Activated CD8-positive, alpha-beta T cell treated with anti-CD3 and anti-CD28 coated beads, Interleukin-2, amount 10 ng/mL, durations not matched to agents 7 days and 5 days (primary cell): ENCODE measurements at regions not wholly inside any gene's neighbourhood (a gene's known extent, or its start where the extent isn't known, plus 50 kb on each side); places are given as distances from the start of the nearest gene placed in this dataset.

Experiments
- ATAC-seq: fragments of 150-1000 bp; cut with Tn5 transposase; one replicate; pipeline ENCODE4 v1.10.0; 2021; ENCODE audit warnings: moderate library complexity
- CTCF ChIA-PET: fragments of 350-600 bp; sonication (Branson Sonifier 250); formaldehyde crosslinking; loops from one replicate; lab custom pipeline; 2021; ENCODE audit warnings: antibody characterized with exemption; lab: Charles Lee
- POLR2A ChIA-PET: fragments of 350-600 bp; sonication (Branson Sonifier 250); formaldehyde crosslinking; loops from one replicate; lab custom pipeline; 2021; ENCODE audit warnings: antibody characterized with exemption; lab: Charles Lee
- DNase-seq: peaks from one replicate; pipeline ENCODE4 v3.0.0-alpha.2; 2020
- H3K27ac Mint-ChIP-seq: one replicate; pipeline ENCODE4 v1.8.0; 2021; ENCODE audit warnings: mild to moderate bottlenecking, mixed read lengths
- H3K27me3 Mint-ChIP-seq: one replicate; pipeline ENCODE4 v1.8.0; 2021; ENCODE audit warnings: low read depth, mixed read lengths
- H3K36me3 Mint-ChIP-seq: one replicate; pipeline ENCODE4 v1.8.0; 2021; ENCODE audit warnings: low read depth, mixed read lengths
- H3K4me1 Mint-ChIP-seq: one replicate; pipeline ENCODE4 v1.8.0; 2021; ENCODE audit warnings: low read depth, mixed read lengths
- H3K4me3 Mint-ChIP-seq: one replicate; pipeline ENCODE4 v1.8.0; 2021; ENCODE audit warnings: mild to moderate bottlenecking, mixed read lengths
- H3K9me3 Mint-ChIP-seq: one replicate; pipeline ENCODE4 v1.8.0; 2022; ENCODE audit warnings: mixed read lengths; ENCODE audit not compliant: insufficient read depth

DNA sequence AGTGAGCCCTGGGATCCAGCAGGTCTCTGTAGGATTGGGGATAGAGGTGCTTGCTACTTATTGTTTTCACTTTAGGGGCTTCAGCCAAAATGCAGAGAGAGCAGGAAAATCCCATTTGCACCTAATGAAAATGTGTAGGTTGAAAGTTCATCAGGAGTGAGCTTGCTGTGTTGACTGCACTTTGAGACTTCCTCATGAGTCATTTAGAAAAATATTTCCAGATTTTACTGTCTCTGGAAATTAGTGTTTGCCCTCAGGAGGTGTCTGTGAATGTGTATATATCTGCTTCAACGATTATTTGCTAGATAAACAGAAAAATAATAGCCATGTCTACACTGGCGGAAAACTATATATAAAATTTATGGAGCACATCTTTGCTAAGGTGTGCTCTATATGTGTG lies 159.3 kb downstream of the CAND1 start:
- Mint-ChIP-seq H3K4me3 (no peak overlapping the region), H3K27me3 (no peaks in the 10 kb centered on the region), H3K36me3 (no peaks in the 10 kb centered on the region), H3K9me3 (no peaks in the 10 kb centered on the region), H3K4me1 (peaks cover 2% of the 10 kb centered on the region), H3K27ac (no peak overlapping the region)
- ATAC-seq (no peak), DNase-seq (no peak)
- CTCF ChIA-PET: interaction anchor here (0.9 kb wide), 1 partner anchor 72 kb away, joined by 3 read pairs; no protein-coding TSS in a partner anchor
- POLR2A ChIA-PET: no interaction called here

DNA sequence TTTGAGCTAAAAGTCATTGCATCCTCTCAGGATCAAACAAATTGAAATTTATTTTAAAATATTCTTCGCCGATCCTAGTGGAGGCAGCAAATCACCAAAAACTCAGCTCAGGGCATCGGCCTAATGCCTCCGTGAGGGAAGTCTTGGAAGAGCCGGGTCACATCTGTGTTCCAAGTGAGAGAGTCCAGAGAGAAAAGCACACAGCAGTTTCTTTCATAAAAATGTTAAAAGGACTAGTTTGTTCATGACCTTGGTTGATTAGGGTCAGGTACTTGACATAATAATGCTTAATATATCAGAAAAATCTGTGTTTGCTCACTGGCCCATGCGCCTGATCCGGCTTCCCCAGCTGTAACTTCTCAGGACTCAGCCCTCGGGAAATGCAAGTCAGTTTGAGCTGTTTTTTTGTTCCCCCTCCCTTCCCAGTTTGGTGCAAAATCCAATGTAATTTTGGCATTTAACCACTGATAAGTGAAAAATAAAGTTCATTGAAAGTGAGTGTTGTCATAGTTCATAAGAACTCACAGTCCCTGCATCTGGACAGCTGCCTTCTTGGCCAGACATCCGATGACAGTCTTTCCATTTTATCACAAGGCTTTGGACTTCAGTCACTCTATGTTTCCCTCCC lies 161.7 kb downstream of the CAND1 start:
- H3K27me3 Mint-ChIP-seq: no peaks in the 10 kb centered on the region
- DNase-seq (no peak), ATAC-seq (no peak)
- H3K36me3 Mint-ChIP-seq: no peaks in the 10 kb centered on the region
- no peak overlapping the region for H3K4me3 Mint-ChIP-seq
- ChIA-PET POLR2A (no interaction called here), CTCF (interaction anchor here (0.9 to 1.6 kb wide), 2 partner anchors 11 to 76 kb away, joined by 6 to 9 read pairs; no protein-coding TSS in a partner anchor)
- H3K9me3 Mint-ChIP-seq: no peaks in the 10 kb centered on the region
- peaks cover 2% of the 10 kb centered on the region for H3K4me1 Mint-ChIP-seq
- H3K27ac Mint-ChIP-seq: no peak overlapping the region

DNA sequence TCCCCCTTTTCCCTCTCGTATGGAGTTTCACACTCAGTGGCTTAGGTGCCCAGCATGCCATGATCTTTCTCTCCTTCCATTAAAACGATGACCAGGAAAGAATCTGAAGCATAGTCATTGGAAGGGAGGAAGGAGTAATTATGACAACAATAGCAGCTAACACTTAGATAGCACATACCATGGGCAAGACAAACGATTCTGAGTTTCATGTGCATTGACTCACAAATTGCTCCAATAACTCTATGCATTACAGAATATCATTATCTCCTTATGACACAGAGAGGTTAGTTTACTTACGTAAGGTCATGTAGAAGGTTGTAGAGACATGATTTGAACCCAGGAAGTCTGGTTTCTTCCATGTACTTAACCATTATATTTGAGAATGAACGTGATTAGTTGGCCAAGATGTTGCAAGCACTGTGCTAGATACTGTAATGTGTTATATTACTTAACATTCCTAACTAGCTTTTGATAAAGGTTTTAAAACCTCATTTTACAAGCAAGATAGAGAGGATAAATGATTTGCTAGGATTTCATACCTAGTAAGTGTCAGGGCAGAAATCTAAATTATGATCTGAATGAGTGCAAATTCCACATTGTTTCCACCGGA lies 162.4 kb downstream of the CAND1 start:
- ATAC-seq (no peak), DNase-seq (no peak)
- ChIA-PET POLR2A (no interaction called here), CTCF (interaction anchor here (1.6 kb wide), 1 partner anchor 10 kb away, joined by 9 read pairs; no protein-coding TSS in a partner anchor)
- H3K9me3 Mint-ChIP-seq: no peaks in the 10 kb centered on the region
- H3K4me3 Mint-ChIP-seq: no peak overlapping the region
- H3K4me1 Mint-ChIP-seq: no peaks in the 10 kb centered on the region
- H3K36me3 Mint-ChIP-seq: no peaks in the 10 kb centered on the region
- H3K27me3 Mint-ChIP-seq: no peaks in the 10 kb centered on the region
- H3K27ac Mint-ChIP-seq: no peak overlapping the region

DNA sequence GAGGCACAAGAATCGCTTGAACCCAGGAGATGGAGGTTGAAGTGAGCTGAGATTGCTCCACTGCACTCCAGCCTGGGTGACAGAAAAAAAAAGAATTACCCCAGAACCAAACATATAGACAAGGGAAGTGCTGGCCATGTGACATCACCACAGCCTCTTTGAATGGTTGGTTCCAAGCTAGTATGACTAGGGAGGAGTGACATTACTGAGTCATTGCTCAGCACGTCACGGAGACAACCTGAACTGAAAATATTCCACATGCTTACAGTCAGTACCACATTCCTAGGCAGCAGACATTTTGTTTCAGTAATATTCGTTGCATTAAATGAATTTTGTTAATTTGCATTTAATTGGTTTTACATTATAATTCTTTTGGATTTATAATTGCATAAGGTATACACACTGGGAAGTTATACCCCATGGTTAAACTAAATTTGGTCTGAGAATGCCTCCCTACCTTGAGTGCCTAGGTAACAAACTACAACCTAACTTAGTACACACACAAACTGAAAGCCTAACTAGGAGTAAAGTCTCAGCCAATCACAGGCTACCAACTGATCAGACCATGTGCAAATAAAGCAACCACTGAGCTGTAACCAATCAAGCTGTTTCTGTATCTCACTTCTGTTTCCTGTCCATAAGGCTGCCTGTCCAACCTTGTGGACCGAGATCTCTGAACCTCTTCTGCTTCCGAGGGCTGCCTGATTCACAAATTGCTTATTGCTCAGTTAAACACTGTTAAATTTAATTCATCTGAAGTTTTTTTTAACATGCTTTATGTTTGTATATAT lies 164.4 kb downstream of the CAND1 start:
- Mint-ChIP-seq H3K27ac (no peak overlapping the region), H3K9me3 (no peaks in the 10 kb centered on the region), H3K4me3 (no peak overlapping the region), H3K27me3 (no peaks in the 10 kb centered on the region), H3K36me3 (no peaks in the 10 kb centered on the region), H3K4me1 (peaks cover 2% of the 10 kb centered on the region)
- CTCF ChIA-PET: no interaction called here
- DNase-seq (no peak), ATAC-seq (no peak)
- POLR2A ChIA-PET: no interaction called here

DNA sequence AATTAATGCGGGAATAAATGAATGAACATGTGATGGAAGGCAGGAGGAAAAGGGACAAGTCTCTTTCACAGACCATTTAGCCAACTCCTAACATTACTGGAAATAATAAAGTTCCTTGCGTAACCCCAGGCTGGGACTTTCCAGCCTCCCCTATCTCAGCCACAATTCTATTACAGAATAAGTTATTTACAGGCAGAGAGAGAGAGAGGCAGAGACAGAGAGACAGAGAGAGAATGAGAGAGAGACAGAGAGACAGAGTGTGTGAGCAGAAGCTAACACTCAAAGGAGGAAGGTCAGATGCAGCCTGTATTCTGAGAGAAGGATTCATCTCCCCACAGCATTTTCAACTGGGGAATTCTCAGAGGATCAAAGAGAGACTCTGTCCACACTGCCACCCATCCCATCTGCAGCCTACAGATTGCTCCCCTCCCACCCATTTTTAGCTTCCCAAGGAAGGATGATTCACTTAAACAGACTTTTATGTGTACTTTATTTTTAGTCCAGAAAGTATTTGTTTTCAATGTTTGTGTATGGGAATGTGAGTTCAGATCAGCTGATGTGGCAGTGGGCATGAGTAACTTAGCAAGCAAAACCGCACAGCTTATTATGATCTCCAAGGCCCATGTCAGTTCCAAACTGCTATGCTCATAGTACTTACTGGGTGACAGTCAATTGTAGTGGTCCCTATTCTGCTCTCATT lies 165.7 kb downstream of the CAND1 start:
- ChIA-PET POLR2A (interaction anchor here (0.6 kb wide), 1 partner anchor 57 kb away, joined by 3 read pairs; no protein-coding TSS in a partner anchor), CTCF (interaction anchor here (0.8 to 1.2 kb wide), 2 partner anchors 9 to 12 kb away, joined by 3 read pairs; no protein-coding TSS in a partner anchor)
- Mint-ChIP-seq H3K4me1 (peaks cover 2% of the 10 kb centered on the region), H3K27ac (no peak overlapping the region), H3K9me3 (no peaks in the 10 kb centered on the region), H3K27me3 (no peaks in the 10 kb centered on the region), H3K4me3 (no peak overlapping the region), H3K36me3 (no peaks in the 10 kb centered on the region)
- DNase-seq: no peak
- no peak for ATAC-seq

DNA sequence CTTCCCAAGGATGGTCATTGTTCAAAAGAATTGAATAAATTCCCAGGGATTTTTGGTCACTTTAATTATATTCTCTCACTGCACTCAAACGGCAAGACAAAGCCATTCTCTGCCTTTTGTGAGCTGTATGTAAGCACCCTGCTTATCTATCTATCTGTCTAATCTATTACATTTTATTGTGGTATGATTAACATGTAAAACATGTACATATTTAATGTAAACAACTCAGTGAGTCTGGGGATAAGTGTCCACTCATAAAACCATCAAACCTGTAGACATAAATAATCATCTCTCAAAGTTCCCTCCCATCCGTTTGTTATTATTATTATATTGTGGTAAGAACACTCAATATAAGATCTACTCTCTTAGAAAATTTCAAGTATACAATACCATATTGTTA lies 167.1 kb downstream of the CAND1 start:
- CTCF ChIA-PET: no interaction called here
- DNase-seq: no peak
- POLR2A ChIA-PET: no interaction called here
- no peak overlapping the region for H3K4me3 Mint-ChIP-seq
- H3K4me1 Mint-ChIP-seq: peaks cover 4% of the 10 kb centered on the region
- no peaks in the 10 kb centered on the region for H3K36me3 Mint-ChIP-seq
- H3K9me3 Mint-ChIP-seq: no peaks in the 10 kb centered on the region
- H3K27me3 Mint-ChIP-seq: no peaks in the 10 kb centered on the region
- H3K27ac Mint-ChIP-seq: no peak overlapping the region
- no peak for ATAC-seq

DNA sequence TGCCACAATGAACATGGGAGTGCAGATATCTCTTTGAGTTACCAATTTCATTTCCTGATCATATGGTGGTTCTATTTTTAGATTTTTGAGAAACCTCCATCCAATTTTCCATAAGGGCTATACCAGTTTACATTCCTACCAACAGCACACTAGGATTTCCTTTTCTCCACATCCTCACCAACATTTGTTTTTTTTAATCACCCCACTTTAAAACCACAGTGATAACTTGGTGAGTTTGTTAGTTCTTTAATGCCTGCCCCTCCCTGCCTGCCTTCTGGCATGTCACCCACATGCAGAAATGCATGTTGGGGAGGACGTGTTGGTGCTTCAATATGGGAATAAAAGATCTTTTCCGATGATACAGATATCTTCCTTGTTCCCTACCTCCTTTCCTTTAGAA lies 167.9 kb downstream of the CAND1 start:
- H3K36me3 Mint-ChIP-seq: no peaks in the 10 kb centered on the region
- H3K27me3 Mint-ChIP-seq: no peaks in the 10 kb centered on the region
- ATAC-seq (no peak), DNase-seq (no peak)
- no peak overlapping the region for H3K4me3 Mint-ChIP-seq
- ChIA-PET CTCF (no interaction called here), POLR2A (no interaction called here)
- peaks cover 12% of the 10 kb centered on the region for H3K4me1 Mint-ChIP-seq
- no peaks in the 10 kb centered on the region for H3K9me3 Mint-ChIP-seq
- no peak overlapping the region for H3K27ac Mint-ChIP-seq

DNA sequence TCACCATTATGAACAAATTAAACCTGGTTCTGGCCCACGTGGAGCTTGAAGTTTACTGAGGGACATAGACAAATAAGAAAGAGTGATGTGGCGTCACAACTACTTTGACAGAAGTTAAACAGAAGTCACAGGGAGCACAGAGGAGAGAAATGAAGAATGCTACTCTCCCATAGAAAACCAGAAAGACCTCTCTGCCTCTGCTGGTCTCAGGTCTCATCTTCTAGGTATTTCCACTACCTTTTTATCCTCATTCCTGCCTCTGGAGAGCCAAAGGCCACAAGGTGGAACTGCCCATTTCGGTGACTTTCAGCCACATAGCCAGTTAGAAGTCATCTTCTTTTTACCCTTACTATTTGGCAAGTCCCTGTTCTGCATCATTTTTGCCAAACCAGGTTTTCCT lies 170.5 kb downstream of the CAND1 start:
- Mint-ChIP-seq H3K9me3 (no peaks in the 10 kb centered on the region), H3K36me3 (no peaks in the 10 kb centered on the region), H3K4me3 (no peak overlapping the region), H3K4me1 (peaks cover 16% of the 10 kb centered on the region), H3K27me3 (no peaks in the 10 kb centered on the region), H3K27ac (no peak overlapping the region)
- POLR2A ChIA-PET: no interaction called here
- CTCF ChIA-PET: interaction anchor here (0.6 to 2.4 kb wide), 2 partner anchors 153 to 503 kb away, joined by 3 to 7 read pairs; no protein-coding TSS in a partner anchor
- DNase-seq (no peak), ATAC-seq (no peak)

DNA sequence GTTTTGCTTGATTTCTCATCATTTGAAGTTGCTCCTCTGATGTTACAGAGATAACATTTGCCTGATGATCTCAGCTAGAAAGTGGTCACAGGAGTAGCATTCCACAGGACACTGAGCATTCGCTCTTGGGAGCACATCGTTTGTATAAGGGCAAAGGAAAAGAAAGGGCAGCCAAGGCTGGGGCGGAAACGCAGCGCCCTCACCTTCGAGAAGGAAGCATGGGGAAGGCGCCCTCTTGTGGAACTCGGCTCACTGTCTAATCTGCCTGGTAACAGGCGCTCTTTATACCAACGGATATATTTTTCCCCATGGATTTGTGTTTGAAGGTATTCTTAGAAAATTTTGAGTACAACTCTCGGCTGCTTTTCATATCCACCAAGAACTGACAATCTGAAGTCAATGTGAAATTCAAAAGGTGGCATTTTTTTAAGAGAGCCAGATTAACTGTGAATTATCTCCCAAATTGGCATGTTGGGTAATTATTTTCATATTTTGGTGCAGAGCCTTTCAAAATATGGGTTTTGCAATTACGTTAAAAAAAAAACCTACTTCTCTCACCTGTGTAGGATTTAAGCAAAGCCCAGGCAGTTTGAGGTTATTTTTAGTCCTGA lies 172.7 kb downstream of the CAND1 start:
- CTCF ChIA-PET: interaction anchor here (0.7 to 2.6 kb wide), 20 partner anchors 10 to 501 kb away, joined by 3 to 9 read pairs (median 3); no protein-coding TSS in a partner anchor
- POLR2A ChIA-PET: no interaction called here
- ATAC-seq (peak; percentile 94), DNase-seq (peak; percentile 88)
- Mint-ChIP-seq H3K27me3 (no peaks in the 10 kb centered on the region), H3K36me3 (no peaks in the 10 kb centered on the region), H3K4me3 (peak overlapping the region; percentile 20), H3K9me3 (no peaks in the 10 kb centered on the region), H3K4me1 (peaks cover 15% of the 10 kb centered on the region), H3K27ac (peak overlapping the region; percentile 83)

DNA sequence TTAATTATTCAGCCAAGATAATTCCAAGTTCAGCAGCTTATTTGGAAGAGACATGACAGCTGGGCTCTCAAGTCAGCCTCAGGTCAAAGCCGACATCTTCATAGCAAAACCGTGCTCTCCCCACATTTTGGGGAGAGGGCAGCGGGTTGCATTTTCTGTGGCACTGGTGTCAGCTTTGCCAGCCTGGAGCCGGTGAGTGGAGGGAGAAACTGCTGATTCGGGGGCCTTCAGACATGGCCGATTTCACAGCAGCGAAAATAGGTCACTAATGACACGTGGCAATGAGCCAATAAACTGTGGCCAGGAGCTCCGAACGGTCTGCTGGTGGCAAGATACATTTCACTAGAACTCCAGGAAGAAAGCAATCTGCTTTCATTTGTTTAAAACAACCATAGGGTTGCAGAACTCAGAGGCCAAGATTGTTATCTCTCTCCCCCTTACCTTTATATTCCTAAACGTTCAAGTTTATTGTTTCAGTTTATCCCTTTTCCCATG lies 173.2 kb downstream of the CAND1 start:
- DNase-seq (no peak), ATAC-seq (no peak)
- Mint-ChIP-seq H3K9me3 (no peaks in the 10 kb centered on the region), H3K27ac (no peak overlapping the region), H3K4me1 (peaks cover 14% of the 10 kb centered on the region), H3K27me3 (no peaks in the 10 kb centered on the region), H3K36me3 (no peaks in the 10 kb centered on the region), H3K4me3 (no peak overlapping the region)
- ChIA-PET CTCF (interaction anchor here (0.7 to 2.6 kb wide), 7 partner anchors 9 to 283 kb away, joined by 3 to 9 read pairs (median 4); no protein-coding TSS in a partner anchor), POLR2A (no interaction called here)

DNA sequence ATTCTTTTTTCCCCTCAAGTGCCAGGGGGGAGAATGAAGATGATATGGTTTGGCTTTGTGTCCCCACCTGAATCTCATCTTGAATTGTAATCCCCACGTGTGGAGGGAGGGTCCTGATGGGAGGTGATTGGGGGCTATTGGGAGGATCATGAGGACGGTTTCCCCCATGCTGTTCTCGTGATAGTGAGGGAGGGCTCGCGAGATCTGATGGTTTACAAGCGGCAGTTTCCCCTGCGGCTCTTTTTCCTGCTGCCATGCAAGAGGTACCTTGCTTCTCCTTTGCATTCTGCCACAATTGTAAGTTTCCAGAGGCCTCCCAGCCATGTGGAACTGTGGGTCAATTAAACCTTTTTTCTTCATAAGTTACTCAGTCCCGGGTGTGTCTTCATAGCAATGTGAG lies 173.7 kb downstream of the CAND1 start:
- ATAC-seq (no peak), DNase-seq (no peak)
- CTCF ChIA-PET: interaction anchor here (0.9 to 2.1 kb wide), 4 partner anchors 9 to 211 kb away, joined by 3 to 5 read pairs (median 4); no protein-coding TSS in a partner anchor
- no peaks in the 10 kb centered on the region for H3K9me3 Mint-ChIP-seq
- H3K27ac Mint-ChIP-seq: no peak overlapping the region
- peaks cover 14% of the 10 kb centered on the region for H3K4me1 Mint-ChIP-seq
- no peak overlapping the region for H3K4me3 Mint-ChIP-seq
- H3K36me3 Mint-ChIP-seq: no peaks in the 10 kb centered on the region
- H3K27me3 Mint-ChIP-seq: no peaks in the 10 kb centered on the region
- POLR2A ChIA-PET: no interaction called here
